ENCODE measurements at regions not wholly inside any gene's neighbourhood (a gene's known extent, or its start where the extent isn't known, plus 50 kb on each side); places are given as distances from the start of the nearest gene placed in this dataset.

GRCh38 chr5:99544356-99544755 lies 615.5 kb upstream of the CHD1 start:
- no peak for TF ChIP-seq CTCF (IDR thresholded peaks at IDR 0.05)
- no peak for TF ChIP-seq ZFX (IDR thresholded peaks at IDR 0.05; ENCODE audit: borderline replicate concordance)
